HepG2 (cell line): ENCODE measurements at regions not wholly inside any gene's neighbourhood (a gene's known extent, or its start where the extent isn't known, plus 50 kb on each side); places are given as distances from the start of the nearest gene placed in this dataset.

ENCODE experiments used
- CTCF ChIP-seq: sonication (generic); formaldehyde crosslinking; IDR thresholded peaks from 2 replicates; pipeline ENCODE4 v1.5.0; 2020; ENCODE audit warnings: mild to moderate bottlenecking, missing genetic modification reagents, moderate library complexity
- GABPB1 ChIP-seq: IDR thresholded peaks from 2 replicates; pipeline ENCODE4 v1.6.1; 2016; ENCODE audit warnings: mild to moderate bottlenecking, missing genetic modification reagents, moderate library complexity, missing compliant biosample characterization
- JUND ChIP-seq: sonication (generic); formaldehyde crosslinking; IDR thresholded peaks from 2 replicates; pipeline ENCODE4 v1.8.0; 2022; ENCODE audit warnings: mild to moderate bottlenecking, missing genetic modification reagents
- POLR2A ChIP-seq, 2 experiments: IDR thresholded peaks; 2 replicates each; pipeline ENCODE4 v1.6.1; 2011; ENCODE audit warnings: low read depth in 2 of 2, low read length in 2 of 2, mild to moderate bottlenecking in 1 of 2, moderate library complexity in 1 of 2; ENCODE audit not compliant: insufficient read depth in 1 of 2
- TCF7 ChIP-seq: sonication (generic); IDR thresholded peaks from 2 replicates; pipeline ENCODE4 v1.6.1; 2016; ENCODE audit warnings: antibody characterized with exemption, low read depth
- ZBTB33 ChIP-seq: sonication (generic); formaldehyde crosslinking; IDR thresholded peaks from 2 replicates; pipeline ENCODE4 v1.4.0; 2020; ENCODE audit warnings: missing genetic modification reagents
- ZNF224 ChIP-seq: sonication (generic); formaldehyde crosslinking; IDR thresholded peaks from 2 replicates; pipeline ENCODE4 v1.5.0; 2020; ENCODE audit warnings: mild to moderate bottlenecking, missing genetic modification reagents
- TF ChIP-seq, protein P1 (sequence below): sonication (generic); formaldehyde crosslinking; IDR thresholded peaks from 2 replicates; pipeline ENCODE4 v1.4.0; 2020; ENCODE audit warnings: missing genetic modification reagents, borderline replicate concordance

DNA sequence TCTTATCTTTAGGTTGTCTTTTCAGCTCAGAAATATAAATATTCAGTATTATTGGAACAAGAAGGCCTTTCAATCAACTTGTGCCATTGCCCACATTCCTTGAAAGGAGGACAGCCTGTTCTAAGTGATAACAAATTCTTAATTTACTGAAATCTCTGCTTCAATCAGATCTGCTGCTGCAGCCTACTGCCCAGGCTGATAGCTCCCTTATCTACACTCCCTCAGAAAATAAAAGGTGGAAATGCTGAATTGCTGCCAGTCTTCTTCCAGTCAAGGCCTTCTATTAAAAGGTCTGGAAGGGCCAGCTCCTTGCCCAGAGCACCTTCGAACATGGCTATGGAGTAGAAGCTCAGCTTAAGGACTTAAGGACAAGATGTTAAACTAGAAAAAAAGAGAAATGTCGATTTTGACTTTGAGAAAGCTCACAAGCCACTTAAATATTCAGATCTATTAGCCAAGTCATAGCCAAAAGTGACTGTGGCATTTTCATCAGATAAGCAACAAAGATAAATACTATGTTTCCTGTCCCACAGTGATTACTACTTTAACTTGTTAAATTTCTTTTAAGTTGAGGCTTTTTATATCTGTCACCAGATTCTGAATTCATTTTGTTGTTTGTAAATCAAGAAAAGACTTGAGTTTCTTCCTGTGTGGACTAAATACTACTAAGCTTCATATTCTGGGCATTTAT is 480.5 kb upstream of the CBLB start:
- TF ChIP-seq TCF7 (no peak), ZNF224 (CRISPR knock-in tag) (no peak), CTCF (CRISPR knock-in tag) (no peak), GABPB1 (no peak), JUND (no peak), ZBTB33 (CRISPR knock-in tag) (no peak), POLR2A (IDR thresholded peaks at IDR 0.05; ENCODE audit: insufficient read depth in 1 of 2, low read depth in 2 of 2, low read length in 2 of 2) (no peak)
- TF ChIP-seq, protein P1, sequence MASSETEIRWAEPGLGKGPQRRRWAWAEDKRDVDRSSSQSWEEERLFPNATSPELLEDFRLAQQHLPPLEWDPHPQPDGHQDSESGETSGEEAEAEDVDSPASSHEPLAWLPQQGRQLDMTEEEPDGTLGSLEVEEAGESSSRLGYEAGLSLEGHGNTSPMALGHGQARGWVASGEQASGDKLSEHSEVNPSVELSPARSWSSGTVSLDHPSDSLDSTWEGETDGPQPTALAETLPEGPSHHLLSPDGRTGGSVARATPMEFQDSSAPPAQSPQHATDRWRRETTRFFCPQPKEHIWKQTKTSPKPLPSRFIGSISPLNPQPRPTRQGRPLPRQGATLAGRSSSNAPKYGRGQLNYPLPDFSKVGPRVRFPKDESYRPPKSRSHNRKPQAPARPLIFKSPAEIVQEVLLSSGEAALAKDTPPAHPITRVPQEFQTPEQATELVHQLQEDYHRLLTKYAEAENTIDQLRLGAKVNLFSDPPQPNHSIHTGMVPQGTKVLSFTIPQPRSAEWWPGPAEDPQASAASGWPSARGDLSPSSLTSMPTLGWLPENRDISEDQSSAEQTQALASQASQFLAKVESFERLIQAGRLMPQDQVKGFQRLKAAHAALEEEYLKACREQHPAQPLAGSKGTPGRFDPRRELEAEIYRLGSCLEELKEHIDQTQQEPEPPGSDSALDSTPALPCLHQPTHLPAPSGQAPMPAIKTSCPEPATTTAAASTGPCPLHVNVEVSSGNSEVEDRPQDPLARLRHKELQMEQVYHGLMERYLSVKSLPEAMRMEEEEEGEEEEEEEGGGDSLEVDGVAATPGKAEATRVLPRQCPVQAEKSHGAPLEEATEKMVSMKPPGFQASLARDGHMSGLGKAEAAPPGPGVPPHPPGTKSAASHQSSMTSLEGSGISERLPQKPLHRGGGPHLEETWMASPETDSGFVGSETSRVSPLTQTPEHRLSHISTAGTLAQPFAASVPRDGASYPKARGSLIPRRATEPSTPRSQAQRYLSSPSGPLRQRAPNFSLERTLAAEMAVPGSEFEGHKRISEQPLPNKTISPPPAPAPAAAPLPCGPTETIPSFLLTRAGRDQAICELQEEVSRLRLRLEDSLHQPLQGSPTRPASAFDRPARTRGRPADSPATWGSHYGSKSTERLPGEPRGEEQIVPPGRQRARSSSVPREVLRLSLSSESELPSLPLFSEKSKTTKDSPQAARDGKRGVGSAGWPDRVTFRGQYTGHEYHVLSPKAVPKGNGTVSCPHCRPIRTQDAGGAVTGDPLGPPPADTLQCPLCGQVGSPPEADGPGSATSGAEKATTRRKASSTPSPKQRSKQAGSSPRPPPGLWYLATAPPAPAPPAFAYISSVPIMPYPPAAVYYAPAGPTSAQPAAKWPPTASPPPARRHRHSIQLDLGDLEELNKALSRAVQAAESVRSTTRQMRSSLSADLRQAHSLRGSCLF (CRISPR knock-in tag): no peak
